ENCODE measurements at regions not wholly inside any gene's neighbourhood (a gene's known extent, or its start where the extent isn't known, plus 50 kb on each side); places are given as distances from the start of the nearest gene placed in this dataset.

DNA sequence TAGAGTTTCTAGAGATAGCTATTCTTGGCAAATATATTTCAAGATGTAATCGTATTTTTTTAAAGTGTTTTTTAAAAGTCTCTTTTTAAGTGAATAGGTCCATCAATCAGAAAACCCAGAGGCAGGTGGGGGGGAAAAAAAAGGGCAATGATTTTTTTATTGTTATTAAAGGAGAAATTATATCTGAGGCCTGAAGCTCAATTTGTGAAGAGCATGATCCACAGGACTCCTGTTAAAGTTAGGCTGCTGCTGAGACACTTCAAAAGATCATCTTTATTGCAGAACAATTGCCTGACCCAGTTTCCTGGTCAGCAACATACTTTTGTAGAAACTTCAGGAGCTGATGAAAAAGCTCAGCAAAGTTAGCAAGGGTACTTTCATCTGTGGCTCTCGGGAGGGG, 326.2 kb downstream of the RASEF start:
- Histone ChIP-seq H3K27ac (ENCODE audit: low read depth, low read length) (no peak overlapping the region), H3K9me3 (ENCODE audit: insufficient read depth, low read length) (no peaks in the 10 kb centered on the region), H3K9me2 (replicated peaks; ENCODE audit: insufficient read depth, low read length) (no peaks in the 10 kb centered on the region), H4K20me1 (ENCODE audit: low read depth, low read length) (no peaks in the 10 kb centered on the region), H3K79me2 (ENCODE audit: insufficient read depth, low read length) (no peaks in the 10 kb centered on the region), H3K27me3 (ENCODE audit: low read length) (no peaks in the 10 kb centered on the region), H3F3A (ENCODE audit: insufficient read depth) (no peaks in the 10 kb centered on the region), H3K9ac (ENCODE audit: low read length) (no peak overlapping the region), H3K4me3 (ENCODE audit: insufficient read depth, low read length, poor library complexity, severe bottlenecking) (no peak overlapping the region), H3K4me2 (ENCODE audit: low read depth, low read length, poor library complexity, severe bottlenecking) (no peak overlapping the region), H2AFZ (ENCODE audit: low read depth, low read length, severe bottlenecking) (no peak overlapping the region), H3K36me3 (ENCODE audit: low read length) (no peaks in the 10 kb centered on the region)
- TF ChIP-seq, protein P1, sequence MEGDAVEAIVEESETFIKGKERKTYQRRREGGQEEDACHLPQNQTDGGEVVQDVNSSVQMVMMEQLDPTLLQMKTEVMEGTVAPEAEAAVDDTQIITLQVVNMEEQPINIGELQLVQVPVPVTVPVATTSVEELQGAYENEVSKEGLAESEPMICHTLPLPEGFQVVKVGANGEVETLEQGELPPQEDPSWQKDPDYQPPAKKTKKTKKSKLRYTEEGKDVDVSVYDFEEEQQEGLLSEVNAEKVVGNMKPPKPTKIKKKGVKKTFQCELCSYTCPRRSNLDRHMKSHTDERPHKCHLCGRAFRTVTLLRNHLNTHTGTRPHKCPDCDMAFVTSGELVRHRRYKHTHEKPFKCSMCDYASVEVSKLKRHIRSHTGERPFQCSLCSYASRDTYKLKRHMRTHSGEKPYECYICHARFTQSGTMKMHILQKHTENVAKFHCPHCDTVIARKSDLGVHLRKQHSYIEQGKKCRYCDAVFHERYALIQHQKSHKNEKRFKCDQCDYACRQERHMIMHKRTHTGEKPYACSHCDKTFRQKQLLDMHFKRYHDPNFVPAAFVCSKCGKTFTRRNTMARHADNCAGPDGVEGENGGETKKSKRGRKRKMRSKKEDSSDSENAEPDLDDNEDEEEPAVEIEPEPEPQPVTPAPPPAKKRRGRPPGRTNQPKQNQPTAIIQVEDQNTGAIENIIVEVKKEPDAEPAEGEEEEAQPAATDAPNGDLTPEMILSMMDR (IDR thresholded peaks at IDR 0.05; ENCODE audit: insufficient read depth, low read length, poor library complexity, severe bottlenecking) = no peak
- no peak for TF ChIP-seq EZH2phosphoT487 (conservative IDR thresholded peaks at IDR 0.05; ENCODE audit: low read length)

DNA sequence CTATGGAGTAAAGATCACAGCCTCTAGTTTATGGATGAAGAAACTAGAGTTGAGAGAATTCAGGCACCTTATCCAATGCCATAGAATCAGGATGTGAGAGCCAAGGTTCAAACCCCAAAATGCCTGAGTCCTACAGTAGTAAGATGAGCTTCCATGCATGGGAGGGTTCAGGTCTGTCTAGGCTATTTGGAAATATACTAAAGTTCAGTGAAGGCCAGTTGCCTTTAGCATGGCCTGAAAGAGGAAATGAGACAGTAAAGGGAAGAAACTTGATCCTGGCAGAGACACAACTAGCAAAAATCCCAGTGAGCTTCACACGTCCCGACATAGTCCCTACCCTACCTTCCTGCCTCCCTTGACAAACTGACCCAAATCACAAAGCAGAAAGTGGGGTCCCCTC, 317.0 kb downstream of the RASEF start:
- H3K4me2 ChIP-seq (ENCODE audit: low read depth, low read length, poor library complexity, severe bottlenecking) = no peak overlapping the region
- no peaks in the 10 kb centered on the region for H3K79me2 ChIP-seq (ENCODE audit: insufficient read depth, low read length)
- H3K4me3 ChIP-seq (ENCODE audit: insufficient read depth, low read length, poor library complexity, severe bottlenecking) = no peak overlapping the region
- no peak overlapping the region for H3K9ac ChIP-seq (ENCODE audit: low read length)
- no peak overlapping the region for H2AFZ ChIP-seq (ENCODE audit: low read depth, low read length, severe bottlenecking)
- H3F3A ChIP-seq (ENCODE audit: insufficient read depth) = no peaks in the 10 kb centered on the region
- no peaks in the 10 kb centered on the region for H3K36me3 ChIP-seq (ENCODE audit: low read length)
- no peak overlapping the region for H3K27ac ChIP-seq (ENCODE audit: low read depth, low read length)
- H4K20me1 ChIP-seq (ENCODE audit: low read depth, low read length) = no peaks in the 10 kb centered on the region
- H3K27me3 ChIP-seq (ENCODE audit: low read length) = no peaks in the 10 kb centered on the region
- H3K9me3 ChIP-seq (ENCODE audit: insufficient read depth, low read length) = no peaks in the 10 kb centered on the region
- no peaks in the 10 kb centered on the region for H3K9me2 ChIP-seq (replicated peaks; ENCODE audit: insufficient read depth, low read length)
- TF ChIP-seq, protein P1 (IDR thresholded peaks at IDR 0.05; ENCODE audit: insufficient read depth, low read length, poor library complexity, severe bottlenecking) = no peak
- no peak for TF ChIP-seq EZH2phosphoT487 (conservative IDR thresholded peaks at IDR 0.05; ENCODE audit: low read length)

DNA sequence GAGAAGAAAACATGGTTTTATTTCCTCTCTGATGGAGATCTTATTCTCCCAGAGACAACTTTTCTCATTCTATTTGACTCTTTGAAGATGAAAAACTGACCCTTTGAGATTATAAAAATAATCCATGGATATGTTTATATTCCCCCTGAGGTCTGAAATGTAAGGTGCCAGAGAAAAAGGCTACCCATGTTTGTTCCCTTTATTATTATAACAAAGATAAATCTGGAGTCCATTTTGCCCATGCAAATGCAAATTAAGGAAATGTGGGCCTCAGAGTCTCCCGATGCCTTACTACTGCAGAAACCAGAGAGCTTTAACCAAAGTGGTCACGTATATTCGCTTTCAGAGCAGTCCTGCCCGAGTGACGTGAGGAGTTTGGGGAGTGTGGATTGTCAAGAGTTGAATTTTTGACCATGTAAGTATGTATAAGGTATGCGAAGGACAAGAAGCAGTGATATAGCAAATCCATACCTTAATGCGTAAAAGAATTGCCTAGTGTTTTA, 312.5 kb downstream of the RASEF start:
- H3K79me2 ChIP-seq (ENCODE audit: insufficient read depth, low read length) = no peaks in the 10 kb centered on the region
- no peaks in the 10 kb centered on the region for H3F3A ChIP-seq (ENCODE audit: insufficient read depth)
- no peak overlapping the region for H3K4me3 ChIP-seq (ENCODE audit: insufficient read depth, low read length, poor library complexity, severe bottlenecking)
- no peaks in the 10 kb centered on the region for H3K27me3 ChIP-seq (ENCODE audit: low read length)
- no peaks in the 10 kb centered on the region for H3K9me2 ChIP-seq (replicated peaks; ENCODE audit: insufficient read depth, low read length)
- no peak for TF ChIP-seq EZH2phosphoT487 (conservative IDR thresholded peaks at IDR 0.05; ENCODE audit: low read length)
- TF ChIP-seq, protein P1 (IDR thresholded peaks at IDR 0.05; ENCODE audit: insufficient read depth, low read length, poor library complexity, severe bottlenecking) = no peak
- no peak overlapping the region for H3K9ac ChIP-seq (ENCODE audit: low read length)
- no peaks in the 10 kb centered on the region for H3K9me3 ChIP-seq (ENCODE audit: insufficient read depth, low read length)
- no peak overlapping the region for H2AFZ ChIP-seq (ENCODE audit: low read depth, low read length, severe bottlenecking)
- H3K36me3 ChIP-seq (ENCODE audit: low read length) = no peaks in the 10 kb centered on the region
- H4K20me1 ChIP-seq (ENCODE audit: low read depth, low read length) = no peaks in the 10 kb centered on the region
- H3K4me2 ChIP-seq (ENCODE audit: low read depth, low read length, poor library complexity, severe bottlenecking) = no peak overlapping the region
- no peak overlapping the region for H3K27ac ChIP-seq (ENCODE audit: low read depth, low read length)
